ENCODE measurements at regions not wholly inside any gene's neighbourhood (a gene's known extent, or its start where the extent isn't known, plus 50 kb on each side); places are given as distances from the start of the nearest gene placed in this dataset.
"Not testable (repeated sequence)": the region's sequence is repeated elsewhere in the genome, so short reads cannot be mapped to it uniquely, and the experiment has no call there.

DNA sequence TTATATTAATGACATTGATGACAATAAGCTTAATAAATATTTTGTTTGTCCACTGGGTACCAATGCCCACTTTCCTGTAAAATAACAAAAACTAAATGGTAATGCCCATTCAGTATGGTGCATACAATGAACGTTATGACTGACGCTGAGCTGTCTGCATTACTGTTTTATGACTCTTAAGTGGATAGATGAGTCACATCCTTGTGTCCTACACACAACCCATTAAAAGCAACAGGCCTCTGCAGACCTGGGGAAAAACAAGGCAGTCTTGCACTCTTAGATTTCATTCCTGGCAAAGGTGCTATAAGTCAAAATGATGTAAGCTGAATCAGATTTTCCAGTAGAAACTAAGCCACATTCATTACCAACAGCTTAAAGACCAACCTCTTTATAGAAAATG lies 176.3 kb upstream of the TMEM45B start:
- no peak for DNase-seq

DNA sequence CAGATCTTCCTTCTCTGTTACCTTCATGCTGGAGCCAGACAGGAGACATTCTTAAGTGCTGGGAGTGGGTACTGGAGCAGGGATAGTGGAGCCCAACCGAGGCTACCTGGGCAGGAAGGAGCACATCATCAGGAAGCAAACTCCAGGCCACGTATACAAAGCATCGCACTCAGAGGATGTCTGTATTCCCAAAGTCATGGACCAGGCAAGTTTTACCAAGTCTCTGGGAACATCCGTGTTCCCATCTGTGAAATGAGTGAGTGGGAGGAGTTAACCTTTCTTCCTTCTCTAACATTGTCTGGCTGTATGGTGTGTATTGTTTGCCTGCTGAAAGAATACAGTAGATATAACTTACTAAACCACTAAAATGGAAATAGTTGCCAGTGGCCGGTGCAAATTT lies 175.0 kb upstream of the TMEM45B start:
- no peak for DNase-seq

DNA sequence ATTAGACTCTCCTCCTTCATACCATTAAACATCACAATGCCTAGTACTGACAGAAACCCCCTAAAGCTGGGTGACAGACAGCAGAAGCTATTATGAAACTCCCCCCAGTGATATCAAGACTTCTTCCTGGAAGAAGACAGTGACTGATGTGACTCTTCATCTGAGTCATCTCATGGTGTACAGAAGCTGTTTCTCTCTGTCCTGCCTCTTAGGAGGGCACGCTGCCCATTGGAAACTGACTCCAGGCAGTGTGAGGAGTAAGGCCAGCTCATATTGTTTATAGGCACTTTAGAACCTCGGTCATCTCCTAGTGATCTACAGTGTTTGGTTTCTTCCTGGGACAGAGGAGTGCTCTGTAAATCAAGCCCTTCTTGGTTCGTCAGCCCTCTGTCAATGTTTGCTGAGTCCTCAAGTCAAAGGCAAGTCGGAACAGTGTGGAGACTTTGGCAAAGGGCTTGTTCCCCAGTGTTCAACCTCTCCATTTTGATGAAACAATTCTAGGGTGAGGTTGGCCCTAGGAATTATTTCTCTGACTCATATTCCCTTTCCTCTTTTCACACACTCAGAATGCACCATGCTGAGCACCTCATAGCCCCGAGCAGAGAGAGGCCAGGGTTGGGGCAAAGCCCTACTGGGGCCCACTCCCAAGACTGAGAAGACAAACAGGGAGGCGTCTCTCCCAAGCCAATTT lies 172.5 kb upstream of the TMEM45B start:
- DNase-seq = no peak

DNA sequence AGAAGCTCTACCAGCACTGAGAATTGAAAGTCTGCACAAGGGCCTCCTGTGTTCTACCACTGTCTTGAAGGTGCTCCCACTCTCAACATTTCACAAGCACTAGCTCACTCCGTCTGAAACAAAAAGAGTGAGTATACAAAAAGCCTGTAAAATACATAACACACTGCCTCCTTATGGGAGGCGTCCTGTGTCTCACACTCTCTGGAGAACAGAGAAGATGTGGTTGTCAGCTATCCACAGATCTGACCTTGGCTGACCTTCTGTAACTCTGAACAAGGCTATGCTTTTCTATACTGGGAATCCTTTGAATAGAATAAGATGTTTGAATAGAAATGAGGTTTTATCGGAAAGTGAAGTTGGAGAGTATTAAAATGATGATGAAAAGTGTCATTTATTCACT lies 171.3 kb upstream of the TMEM45B start:
- DNase-seq = no peak

DNA sequence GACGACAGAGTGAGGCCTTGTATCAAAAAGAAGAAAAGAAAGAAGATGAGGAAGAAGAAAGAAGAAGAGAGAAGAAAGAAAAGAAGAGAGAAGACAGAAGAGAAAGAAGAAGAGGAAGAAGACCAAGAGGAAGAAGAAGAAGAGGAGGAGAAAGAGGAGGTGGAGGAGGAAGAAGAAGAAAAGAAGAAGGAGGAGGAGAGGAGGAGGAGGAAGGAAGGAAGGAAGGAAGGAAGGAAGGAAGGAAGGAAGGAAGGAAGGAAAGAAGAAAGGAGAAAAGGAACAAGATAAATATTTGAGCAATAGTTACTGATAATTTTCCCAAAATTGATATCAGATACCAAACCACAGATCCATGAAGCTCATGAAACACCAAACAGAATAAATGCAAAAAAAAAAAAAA lies 169.7 kb upstream of the TMEM45B start:
- no peak for DNase-seq

DNA sequence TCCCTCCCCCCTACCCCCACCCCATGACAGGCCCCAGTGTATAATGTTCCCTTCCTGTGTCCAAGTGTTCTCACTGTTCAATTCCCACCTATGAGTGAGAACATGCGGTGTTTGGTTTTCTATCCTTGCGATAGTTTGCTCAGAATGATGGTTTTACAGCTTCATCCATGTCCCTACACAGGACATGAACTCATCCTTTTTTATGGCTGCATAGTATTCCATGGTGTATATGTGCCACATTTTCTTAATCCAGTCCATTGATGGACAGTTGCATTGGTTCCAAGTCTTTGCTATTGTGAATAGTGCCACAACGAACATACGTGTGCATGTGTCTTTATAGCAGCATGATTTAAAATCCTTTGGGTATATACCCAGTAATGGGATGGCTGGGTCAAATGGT lies 165.6 kb upstream of the TMEM45B start:
- DNase-seq = not testable (repeated sequence)

DNA sequence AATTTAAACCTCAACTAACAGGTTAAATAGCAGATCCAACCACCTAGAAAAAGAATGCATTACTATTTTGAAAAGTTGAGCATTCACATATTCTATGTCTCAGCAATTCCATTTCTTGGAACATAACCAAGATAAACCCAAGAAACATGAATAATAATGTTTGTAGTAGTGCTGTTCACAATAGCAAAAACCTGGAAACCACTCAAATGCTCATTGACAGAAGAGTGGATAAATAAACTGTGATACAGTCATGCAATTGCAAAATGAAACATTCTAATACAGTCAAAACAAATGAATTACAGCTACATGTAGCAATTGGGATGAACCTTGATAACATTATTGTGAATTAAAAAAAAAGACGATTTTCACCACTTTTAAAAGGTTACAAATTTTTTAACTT lies 162.8 kb upstream of the TMEM45B start:
- DNase-seq = peak; percentile 90

DNA sequence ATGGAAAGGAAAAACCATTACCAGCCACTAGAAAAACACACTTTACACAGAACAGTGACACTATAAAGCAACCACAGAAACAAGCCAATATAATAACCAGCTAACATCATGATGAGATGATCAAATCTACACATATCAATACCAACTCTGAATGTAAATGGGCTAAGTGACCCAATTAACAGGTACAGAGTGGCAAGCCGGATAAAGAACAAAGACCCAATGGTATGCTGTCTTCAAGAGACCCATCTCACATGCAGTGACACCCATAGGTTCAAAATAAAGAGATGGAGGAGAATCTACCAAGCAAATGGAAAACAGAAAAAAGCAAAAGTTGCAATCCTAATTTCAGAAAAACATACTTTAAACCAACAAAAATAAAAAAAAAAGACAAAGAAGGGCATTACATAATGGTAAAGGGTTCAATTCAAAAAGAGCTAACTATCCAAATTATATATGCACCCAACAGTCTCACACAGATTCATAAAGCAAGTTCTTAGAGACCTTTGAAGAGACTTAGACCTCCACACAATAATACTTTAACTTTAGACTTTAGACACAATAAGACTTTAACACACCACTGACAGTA lies 160.3 kb upstream of the TMEM45B start:
- DNase-seq = no peak

DNA sequence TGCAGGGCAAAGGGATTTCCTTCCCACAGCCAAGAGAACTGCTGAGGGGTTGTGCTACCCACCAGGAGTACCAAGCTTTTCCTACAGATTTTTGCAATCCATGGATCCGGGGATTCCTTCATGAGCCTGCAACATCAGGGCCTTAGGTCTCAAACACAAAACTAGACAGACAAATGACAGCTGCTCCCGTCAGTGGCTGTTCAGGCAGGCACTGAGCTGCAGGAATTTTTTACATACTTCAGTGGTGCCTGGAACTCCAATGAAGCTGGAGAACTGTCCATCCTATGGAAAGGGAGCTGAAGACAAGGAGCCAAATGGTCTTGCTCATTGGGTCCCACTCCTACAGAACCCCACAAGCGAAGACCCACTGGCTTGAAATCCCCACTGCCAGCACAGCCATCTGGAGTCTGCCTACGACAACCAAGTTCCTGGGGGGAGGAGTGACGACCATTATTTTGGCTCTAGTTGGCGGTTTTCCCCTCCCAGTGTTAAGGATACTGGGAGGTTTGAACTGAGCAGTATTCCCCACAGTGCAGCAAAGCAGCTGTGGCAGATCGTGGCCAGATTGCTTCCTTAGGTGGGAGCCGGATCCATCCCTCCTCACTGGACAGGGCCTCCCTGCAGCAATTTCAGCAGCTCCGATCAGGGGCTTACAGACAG lies 157.7 kb upstream of the TMEM45B start:
- no peak for DNase-seq

DNA sequence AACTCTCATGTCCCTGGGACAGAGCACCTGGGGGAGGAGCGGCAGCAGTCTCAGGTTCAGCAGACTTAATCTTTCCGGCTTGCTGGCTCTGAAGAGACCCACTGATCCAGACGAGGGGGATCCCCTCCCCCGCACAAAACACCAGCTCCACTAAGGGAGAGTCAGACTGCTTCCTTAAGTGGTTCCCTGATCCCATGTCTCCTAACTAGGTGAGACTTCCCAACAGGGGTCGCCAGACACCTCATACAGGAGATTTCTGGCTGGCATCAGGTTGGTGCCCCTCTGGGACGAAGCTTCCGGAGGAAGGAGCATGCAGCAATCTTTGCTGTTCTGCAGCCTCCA lies 157.2 kb upstream of the TMEM45B start:
- DNase-seq = no peak

DNA sequence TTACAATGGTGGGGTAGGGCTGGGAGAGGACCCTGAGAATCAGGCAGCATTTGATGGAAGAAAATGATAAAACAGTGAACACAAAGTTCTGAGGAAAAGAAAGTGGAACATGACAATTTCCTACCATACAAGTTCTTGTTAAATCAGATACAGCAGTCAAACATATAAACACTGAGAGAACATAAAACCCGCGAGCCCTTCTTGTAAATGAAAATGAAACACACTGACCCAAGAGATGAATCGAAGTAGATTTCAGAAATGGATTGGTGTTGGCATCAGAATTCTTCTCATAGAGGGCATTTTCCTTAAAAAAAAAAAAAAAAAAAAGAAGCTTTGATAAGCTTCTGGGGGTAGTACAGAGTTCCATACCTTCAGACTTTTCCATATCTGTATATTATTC lies 134.7 kb upstream of the TMEM45B start:
- DNase-seq = no peak

DNA sequence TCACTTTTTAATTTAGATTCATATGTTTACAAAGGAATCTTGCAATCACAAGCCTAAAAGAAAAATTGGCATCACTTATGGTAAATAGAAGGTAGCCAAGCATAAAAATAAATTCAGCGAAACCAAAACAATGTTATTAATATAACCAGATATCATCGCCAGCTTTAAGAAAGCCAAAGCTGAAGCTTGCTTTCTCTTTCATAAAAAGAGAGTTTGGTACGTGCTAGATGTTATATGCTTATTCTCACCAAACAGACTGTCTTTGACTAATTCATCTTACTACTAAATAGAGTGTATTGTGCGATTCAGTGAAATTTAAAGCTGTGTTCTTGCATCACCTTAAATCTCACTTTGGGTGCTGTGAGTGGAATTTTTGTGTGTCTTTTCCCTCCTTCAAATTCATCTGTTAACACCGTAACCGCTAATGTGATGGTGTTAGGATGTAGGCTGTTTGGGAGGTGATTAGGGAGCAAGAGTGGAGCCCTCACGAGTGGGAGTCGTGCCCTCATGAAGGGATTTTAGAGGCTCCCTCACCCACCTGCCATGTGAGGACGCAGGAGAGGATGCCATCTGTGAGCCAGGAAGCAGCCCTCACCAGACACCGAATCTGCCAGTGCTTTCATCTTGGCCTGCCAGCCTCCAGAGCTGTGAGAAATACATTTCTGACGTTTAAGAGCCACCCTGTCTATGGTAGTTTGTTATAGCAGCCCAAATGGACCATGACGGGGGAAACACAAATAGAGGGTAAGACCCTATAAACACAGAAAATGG lies 134.1 kb upstream of the TMEM45B start:
- DNase-seq = peak; percentile 37

DNA sequence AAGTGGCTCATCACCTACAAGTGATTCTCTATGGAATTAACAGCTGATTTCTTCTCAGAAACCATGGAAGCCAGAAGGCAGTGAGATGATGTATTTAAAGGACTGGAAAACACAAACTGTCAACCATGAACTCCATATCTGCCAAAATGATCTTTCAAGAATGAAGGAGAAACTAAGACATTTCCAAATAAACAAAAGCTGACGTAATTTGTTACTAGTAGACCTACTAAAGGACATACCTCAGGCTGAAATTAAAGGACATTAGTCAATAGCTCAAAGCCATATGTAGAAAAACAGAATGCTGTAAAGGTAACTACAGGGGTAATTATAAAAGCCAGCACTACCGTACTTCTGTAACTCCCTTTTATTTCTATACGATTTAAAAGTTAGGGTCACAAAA lies 129.4 kb upstream of the TMEM45B start:
- DNase-seq = no peak

DNA sequence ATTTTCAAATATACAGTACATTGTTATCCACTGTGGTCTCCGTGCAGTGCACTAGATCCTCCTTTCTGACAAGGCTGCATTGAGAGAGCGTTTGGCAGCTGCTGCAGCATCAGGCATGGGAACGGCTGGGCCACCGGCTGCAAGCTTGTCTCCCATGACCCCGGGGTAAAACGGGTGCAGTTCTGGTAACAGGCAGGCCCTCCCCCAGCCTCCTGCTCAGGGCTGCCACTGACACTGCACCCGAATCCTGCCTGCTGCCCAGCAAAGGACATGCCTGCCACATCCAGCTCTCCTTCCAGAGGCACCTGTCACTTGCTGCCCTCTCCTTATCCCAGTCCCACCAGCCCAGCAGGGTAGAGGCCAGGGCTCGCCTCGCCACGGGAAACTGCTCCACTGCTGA lies 124.5 kb upstream of the TMEM45B start:
- no peak for DNase-seq

DNA sequence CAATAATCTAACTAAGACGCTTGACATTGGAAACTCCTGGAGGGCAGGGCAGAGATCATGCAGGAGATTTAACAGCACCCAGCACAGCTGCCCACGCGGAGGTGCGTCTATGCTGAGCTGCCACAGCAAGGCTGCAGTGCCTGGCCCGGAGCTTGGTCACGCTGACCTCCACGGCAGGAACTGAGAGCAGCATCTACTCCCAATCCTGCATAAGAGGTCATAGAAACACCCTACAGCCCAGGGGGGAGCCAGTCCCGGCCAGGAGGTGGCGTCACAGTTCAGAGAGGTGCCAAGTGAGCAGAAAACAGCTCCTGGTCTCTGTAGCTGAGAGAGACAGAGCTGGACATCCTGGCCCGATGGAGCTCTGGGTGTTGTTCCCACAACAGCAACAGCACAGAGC lies 121.1 kb upstream of the TMEM45B start:
- DNase-seq = no peak

DNA sequence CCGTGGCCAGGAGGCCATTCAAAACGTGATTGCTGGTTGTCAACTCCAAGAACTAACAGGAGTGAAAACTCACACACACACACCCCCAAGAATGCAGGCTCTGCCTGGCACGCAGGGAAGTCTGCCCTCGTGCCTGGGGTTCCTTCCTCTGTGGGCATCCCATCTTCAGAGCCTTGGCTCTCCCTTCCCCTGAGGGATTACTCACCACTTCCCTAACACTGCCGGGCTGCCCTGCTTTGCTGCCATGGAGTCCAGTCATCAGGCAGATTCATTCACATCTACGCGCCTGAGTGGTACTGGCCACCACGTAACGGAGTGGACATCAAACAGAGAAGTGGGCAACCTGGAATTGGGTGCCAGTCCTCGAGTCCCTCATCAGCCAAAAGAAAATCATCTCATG lies 120.7 kb upstream of the TMEM45B start:
- no peak for DNase-seq

DNA sequence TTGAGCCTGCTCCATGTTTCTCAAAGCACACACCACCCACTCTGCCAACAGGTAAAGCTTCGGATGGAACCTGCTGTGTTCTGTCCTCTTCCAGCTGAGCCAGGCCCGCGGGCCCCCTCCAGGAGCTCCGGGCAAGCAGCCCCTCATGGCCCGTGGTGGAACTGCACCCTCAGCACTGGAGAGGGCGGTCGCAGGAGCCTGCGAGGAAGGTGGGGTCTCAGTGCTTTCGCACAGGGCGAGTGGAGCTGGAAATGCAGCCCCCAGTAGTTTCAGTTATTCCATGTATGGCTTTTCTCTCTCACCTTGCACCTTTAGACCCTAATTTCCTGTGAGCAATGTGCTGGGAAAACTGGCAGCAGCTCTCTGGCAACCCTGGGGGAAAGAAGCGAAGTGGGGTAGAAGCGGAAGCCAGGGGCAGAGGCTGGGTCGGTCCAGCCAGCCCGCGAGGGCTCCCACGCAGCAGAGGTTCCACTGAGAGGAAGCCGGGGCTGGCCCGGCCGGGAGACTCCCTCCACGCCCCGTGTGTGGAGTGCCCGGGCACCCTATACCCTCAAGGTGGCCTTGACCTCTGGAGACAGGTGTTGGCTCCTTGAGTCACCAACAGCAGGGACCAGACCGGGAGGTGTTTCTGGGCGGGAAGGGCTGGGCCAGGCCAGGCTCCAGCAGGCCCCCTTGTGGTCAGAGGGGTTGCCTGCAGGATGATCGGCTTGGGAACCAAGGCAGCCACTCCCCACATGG lies 119.9 kb upstream of the TMEM45B start:
- DNase-seq = no peak

DNA sequence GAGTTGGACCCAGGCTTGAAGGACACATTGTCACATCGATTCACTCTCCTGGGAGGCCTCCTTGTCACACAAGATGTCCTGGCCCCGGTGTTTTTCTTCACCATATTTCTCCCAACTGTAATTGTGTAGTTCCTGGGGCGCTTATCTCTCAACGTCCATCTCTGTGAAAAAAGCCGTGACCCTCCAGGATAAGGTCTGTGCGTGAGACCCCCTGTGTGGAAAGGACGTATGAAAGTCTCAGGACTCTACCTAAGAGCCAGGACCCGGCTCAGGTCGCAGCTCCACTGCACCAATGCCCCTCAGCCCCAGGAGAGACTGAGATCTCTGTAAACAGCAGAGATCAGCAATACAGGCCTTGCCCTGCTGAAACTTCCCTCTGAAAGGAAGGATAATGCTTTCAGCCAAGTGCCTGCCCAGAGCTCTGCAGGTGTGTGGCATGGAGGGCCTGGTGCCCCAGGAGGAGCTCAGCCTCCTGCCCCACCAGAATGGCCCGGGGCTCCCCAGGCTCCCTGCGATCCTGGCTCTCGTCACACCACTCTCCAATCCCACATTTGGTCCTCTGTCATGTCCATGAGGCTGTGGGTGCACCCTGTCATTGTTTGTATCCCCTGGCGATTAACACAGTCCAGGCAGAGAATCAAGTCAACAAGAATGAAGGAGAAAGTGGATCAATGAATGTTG lies 119.2 kb upstream of the TMEM45B start:
- no peak for DNase-seq

DNA sequence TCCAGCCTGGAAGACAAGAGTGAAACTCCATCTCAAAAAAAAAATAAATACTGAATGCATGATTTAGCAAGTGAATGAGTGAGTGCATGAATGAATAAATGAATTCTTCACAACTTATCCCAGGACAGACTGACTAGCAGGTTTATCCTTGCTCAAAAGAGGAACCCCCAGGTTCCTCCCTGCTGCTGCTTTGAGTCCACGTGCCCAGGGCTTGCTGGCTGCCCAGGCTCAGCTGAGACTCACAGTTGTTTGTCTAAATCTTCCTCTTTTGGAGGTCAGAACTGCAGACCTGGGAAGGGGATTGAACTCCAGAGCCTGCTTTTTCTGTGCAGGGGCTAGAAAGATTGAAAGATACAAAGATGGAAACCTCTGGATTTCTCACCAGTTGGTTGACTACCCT lies 117.4 kb upstream of the TMEM45B start:
- no peak for DNase-seq

DNA sequence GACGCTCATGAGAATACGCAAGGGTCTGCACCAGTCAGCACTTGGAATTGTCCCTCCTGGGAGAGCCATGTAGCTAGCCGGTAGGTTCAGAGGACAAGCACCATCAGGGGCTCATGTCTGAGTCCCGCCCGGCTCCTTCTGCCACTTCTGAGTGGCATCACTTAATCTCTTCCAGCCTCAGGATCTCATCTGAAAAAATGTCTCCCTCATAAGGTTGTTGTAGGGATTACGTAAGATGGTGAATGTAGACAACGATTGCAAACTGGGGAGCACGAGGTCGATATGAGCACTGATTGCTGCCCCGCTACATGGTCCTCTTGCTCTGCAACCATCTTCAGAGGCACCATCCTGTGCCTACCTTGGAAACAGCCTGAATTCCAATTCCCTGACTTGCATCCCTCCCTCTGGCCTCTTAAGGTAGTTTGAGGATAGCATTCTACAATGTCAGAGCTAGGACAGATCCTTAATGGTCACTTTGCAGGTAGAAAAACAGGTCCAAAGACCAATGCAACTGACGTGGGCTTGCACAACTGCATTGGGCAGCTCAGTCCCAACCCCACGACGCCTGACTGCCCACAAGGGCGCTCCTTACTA lies 115.8 kb upstream of the TMEM45B start:
- DNase-seq = no peak

DNA sequence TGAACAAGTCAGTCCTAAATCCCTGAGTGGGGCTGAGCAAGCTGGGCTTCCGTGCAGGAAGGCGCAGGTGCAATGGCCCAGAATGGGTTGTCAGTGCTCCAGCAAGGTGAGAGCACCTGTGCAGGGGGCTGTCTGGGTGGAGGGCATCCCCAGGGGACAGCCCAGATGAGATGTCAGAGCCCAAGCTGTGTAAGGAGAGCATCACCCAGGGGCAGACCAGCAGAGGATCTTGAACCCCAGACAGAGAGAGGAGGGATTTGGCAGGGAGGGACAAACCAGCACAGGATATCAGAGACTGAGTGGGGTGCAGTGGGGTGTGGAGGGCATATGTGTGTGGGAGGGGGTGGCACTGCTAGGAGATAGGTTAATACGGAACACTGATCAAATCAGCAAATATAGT lies 114.9 kb upstream of the TMEM45B start:
- no peak for DNase-seq

DNA sequence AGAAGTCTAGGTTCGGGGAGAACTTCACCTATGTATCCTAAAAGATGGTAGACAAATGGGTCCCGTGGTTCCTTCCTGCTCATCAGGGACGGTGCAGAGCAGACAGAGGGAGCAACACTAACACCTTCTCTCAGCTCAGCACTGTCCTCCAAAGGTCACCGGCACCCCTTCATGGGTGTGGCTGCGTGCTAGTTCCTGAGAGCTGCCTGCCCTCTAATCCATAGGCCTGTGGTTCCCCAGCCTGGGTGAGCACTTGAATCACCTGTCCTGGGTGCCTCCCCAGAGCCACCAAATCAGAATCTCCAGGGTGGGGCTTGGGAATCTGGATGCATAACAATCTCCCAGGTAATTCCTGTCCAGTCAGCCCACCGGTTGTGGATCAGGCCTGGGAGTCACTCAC lies 113.9 kb upstream of the TMEM45B start:
- DNase-seq = no peak

All from DMS79 treated with DMSO at 0.1 percent for 48 hours (cell line).